ENCODE measurements at regions not wholly inside any gene's neighbourhood (a gene's known extent, or its start where the extent isn't known, plus 50 kb on each side); places are given as distances from the start of the nearest gene placed in this dataset.

GRCh38 chr15:85847031-85847430 lies 52.3 kb upstream of the KLHL25 start:
- no peak for DNase-seq (ENCODE audit: low read depth)

GRCh38 chr15:85849946-85850345 lies 55.2 kb upstream of the KLHL25 start:
- no peak for DNase-seq (ENCODE audit: low read depth)

DNA sequence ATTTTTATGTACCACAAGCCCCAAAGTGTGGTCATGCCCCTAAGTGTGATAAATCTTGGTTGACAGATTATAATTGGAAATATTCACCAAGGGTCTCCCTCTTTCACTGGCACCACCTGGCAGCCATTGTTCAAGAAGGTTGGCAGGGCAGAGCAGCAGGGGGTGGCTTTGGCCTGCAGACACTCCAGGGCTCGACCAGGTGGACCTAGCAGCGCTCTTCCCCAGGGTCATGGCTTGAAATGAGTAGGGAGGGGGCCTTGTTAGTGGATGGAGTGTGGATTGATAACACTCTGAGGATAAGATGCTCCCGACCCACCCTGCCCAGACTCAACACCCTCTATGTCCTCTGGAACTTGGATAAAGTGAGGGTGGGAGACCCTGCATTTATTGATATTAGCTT lies 58.2 kb upstream of the KLHL25 start:
- DNase-seq (ENCODE audit: low read depth) = no peak

GRCh38 chr15:85854345-85855097 lies 59.8 kb upstream of the KLHL25 start:
- peak; percentile 63 for DNase-seq (ENCODE audit: low read depth)

GRCh38 chr15:85858586-85859375 lies 64.1 kb upstream of the KLHL25 start:
- DNase-seq (ENCODE audit: low read depth) = peak; percentile 43

DNA sequence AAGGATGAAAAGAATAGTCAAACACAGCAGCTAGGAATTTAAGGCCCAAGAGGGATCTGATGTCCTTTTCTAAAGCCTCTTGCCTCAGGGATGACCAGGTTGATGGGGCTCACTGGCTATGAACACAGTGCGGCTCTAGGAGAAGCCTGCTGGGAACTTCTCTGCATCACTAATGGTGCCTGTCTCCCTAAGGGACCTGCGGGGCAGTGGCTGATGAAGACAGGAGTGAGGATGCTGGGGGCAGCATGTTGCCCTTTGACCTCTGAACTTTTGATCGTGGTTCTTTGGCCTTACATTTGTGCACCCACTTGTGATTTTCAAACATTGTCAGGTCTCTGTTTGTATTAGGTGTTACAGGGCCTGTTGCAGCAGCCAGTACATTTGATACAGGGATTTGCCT lies 64.9 kb upstream of the KLHL25 start:
- no peak for DNase-seq (ENCODE audit: low read depth)

- no peak for DNase-seq (ENCODE audit: low read depth)
Measured at GRCh38 chr15:85860394-85861161, 65.9 kb upstream of the KLHL25 start.

GRCh38 chr15:85865070-85865684 lies 70.5 kb upstream of the KLHL25 start:
- DNase-seq (ENCODE audit: low read depth) = peak; percentile 55

GRCh38 chr15:85867250-85867649 lies 72.5 kb upstream of the KLHL25 start:
- DNase-seq (ENCODE audit: low read depth) = no peak

DNA sequence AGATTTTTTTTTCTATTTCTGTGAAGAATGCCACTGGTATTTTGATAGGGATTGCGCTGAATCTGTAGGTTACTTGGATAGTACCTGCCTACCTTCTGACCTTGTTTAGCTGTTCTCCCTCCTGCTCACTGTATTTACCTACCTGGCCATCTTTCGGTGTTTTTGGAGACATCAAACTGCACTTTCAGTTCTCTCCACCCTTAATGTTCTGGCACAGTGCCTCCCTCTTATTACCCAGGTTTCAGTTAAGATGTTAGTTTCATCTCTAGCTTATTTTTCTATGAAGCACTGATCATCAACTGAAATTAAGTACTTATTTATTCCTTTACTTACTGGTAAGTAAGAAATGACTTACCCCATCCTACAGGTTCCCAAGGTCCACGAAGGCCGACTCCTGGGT lies 74.4 kb upstream of the KLHL25 start:
- no peak for DNase-seq (ENCODE audit: low read depth)

DNA sequence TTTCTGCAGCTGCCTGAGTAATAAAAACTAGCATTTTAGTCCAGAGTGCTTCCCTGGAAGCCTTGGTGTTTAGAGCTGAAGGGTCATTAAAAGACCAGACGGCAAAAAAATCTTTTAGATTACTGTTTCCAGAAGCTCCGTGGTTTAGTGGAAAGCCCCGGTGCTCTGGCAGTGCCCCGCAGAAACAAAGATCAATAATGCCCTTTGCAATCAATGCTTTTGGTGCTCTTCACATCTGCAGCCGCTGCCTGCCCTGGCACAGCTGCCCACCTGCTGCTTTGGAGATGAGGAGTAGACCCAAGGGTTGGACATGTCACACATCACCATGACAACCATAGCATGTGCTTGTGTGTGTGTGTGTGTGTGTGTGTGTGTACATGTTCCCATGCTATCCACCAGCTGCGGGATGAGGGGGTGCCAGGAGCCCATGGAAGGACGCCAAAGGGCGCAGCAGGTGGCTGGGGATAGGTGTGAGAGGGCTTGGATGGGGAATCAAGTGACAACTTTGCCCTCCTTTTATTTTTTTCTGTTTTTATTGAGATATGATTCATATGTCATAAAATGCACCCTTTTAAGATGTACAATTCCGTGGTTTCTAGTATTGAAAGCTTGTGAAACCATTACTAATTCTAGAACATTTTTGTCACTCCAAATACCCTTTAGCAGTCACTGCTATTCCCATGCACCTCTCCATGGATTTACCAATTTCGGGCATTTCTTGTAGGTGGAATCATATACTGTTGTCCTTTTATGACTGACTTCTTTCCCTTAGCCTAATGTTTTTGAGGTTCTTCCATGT lies 75.7 kb upstream of the KLHL25 start:
- no peak for DNase-seq (ENCODE audit: low read depth)

DNA sequence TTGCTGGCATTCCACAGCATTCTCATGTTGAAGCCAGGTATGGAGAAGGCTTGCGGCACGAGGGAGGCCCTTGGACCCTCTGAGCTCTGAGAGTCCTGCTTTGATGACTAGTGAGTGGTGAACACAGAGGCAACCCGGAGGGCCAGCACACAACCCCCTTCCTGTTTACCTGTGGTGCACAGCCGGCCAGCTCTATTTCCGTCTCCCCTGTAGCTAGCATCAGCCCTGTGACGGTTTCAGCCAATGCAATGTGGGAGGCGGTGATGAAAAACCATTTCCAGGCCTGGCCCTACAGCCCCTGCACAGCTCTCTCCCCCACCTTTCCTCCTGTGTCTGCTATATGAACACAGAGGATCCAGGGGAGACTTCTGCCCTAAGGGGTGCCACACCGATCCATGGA lies 76.8 kb upstream of the KLHL25 start:
- no peak for DNase-seq (ENCODE audit: low read depth)

GRCh38 chr15:85872125-85872524 lies 77.4 kb upstream of the KLHL25 start:
- DNase-seq (ENCODE audit: low read depth) = no peak

- DNase-seq (ENCODE audit: low read depth) = no peak
Measured at GRCh38 chr15:85874236-85874635, 79.5 kb upstream of the KLHL25 start.

- no peak for DNase-seq (ENCODE audit: low read depth)
Measured at GRCh38 chr15:85875756-85876155, 81.0 kb upstream of the KLHL25 start.

- no peak for DNase-seq (ENCODE audit: low read depth)
Measured at GRCh38 chr15:85878828-85879225, 84.1 kb upstream of the KLHL25 start.

- no peak for DNase-seq (ENCODE audit: low read depth)
Measured at GRCh38 chr15:85879334-85880163, 84.8 kb upstream of the KLHL25 start.

DNA sequence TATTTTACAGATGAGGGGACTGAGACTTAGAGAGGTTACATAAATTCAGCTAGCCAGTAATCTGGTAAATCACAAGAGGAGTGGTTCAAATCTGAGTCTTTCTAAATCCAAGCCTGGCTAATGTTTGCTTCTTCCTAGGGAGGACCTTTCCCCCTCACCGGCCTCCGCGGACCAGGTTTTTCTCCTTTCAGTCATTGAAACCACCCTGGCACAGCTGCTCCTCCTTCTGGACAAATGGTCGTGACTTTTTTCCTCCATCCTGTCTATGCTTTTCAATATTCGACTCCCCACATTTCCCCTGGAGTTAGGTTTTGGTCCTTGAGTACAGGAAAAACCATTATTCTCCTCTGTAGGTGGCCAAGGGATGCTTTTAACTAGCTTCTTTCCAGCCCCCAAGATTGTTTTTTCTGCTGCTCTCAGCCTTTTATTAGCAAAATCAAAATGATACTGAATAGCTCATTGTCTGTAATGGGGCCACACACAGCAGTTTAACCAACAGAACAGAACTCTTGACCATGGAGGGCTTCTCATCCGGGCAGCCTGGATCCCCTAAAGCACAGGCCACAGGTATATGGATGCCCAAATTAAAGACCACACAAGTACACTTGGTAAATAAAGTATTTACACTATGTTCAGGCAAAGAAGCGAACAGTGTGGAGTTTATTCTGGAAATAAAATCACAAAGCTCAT lies 85.9 kb upstream of the KLHL25 start:
- DNase-seq (ENCODE audit: low read depth) = no peak

DNA sequence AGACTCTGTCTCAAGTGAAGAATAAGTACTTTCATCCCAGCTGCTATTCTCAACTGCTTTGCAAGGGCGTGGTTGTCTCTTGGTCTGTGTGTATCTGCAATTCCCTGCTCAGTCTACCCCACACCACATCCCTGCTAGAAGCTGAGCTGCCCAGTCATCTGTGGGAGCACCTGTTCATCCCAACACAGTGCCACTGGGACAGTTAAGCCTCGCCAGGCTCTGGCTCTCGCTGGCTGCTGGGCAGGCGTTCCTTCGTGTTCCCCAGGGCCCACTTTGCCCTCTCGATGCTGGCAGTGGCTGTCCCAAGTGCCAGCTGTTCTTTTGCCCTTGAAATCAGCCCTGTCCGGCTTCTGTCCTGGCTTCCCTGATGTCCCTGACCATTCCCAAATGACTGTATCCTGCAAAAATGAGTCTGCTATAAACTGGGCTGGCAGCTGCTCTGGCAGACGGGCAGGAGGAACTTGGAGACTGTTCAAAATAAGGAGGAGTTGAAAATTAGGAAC lies 91.6 kb upstream of the KLHL25 start:
- no peak for DNase-seq (ENCODE audit: low read depth)
